ENCODE measurements at regions not wholly inside any gene's neighbourhood (a gene's known extent, or its start where the extent isn't known, plus 50 kb on each side); places are given as distances from the start of the nearest gene placed in this dataset.

- no peaks in the 10 kb centered on the region for H3K9me3 Mint-ChIP-seq (ENCODE audit: unreplicated experiment)
- no peaks in the 10 kb centered on the region for H3K36me3 Mint-ChIP-seq (ENCODE audit: low read depth, unreplicated experiment)
- peaks cover 63% of the 10 kb centered on the region for H3K4me1 Mint-ChIP-seq (ENCODE audit: unreplicated experiment)
- no peaks in the 10 kb centered on the region for H3K27me3 Mint-ChIP-seq (ENCODE audit: unreplicated experiment)
- H3K27ac Mint-ChIP-seq (ENCODE audit: unreplicated experiment): peak overlapping the region; percentile 81
- no peak overlapping the region for H3K4me3 Mint-ChIP-seq (ENCODE audit: unreplicated experiment)
- peak; percentile 22 for DNase-seq (ENCODE audit: low spot score)
- no peak for TF ChIP-seq CTCF (IDR thresholded peaks at IDR 0.05; ENCODE audit: unreplicated experiment)
These were observed 121.2 kb upstream of the TLL1 start for GRCh38 chr4:165751882-165752281.

GRCh38 chr4:165754664-165755063 lies 118.4 kb upstream of the TLL1 start:
- Mint-ChIP-seq H3K27me3 (ENCODE audit: unreplicated experiment) (no peaks in the 10 kb centered on the region), H3K36me3 (ENCODE audit: low read depth, unreplicated experiment) (no peaks in the 10 kb centered on the region), H3K4me3 (ENCODE audit: unreplicated experiment) (no peak overlapping the region), H3K27ac (ENCODE audit: unreplicated experiment) (no peak overlapping the region), H3K9me3 (ENCODE audit: unreplicated experiment) (no peaks in the 10 kb centered on the region), H3K4me1 (ENCODE audit: unreplicated experiment) (peaks cover 57% of the 10 kb centered on the region)
- TF ChIP-seq CTCF (IDR thresholded peaks at IDR 0.05; ENCODE audit: unreplicated experiment): no peak
- no peak for DNase-seq (ENCODE audit: low spot score)

- Mint-ChIP-seq H3K36me3 (ENCODE audit: low read depth, unreplicated experiment) (no peaks in the 10 kb centered on the region), H3K9me3 (ENCODE audit: unreplicated experiment) (no peaks in the 10 kb centered on the region), H3K4me1 (ENCODE audit: unreplicated experiment) (peaks cover 43% of the 10 kb centered on the region), H3K4me3 (ENCODE audit: unreplicated experiment) (no peak overlapping the region), H3K27me3 (ENCODE audit: unreplicated experiment) (no peaks in the 10 kb centered on the region), H3K27ac (ENCODE audit: unreplicated experiment) (no peak overlapping the region)
- TF ChIP-seq CTCF (IDR thresholded peaks at IDR 0.05; ENCODE audit: unreplicated experiment): no peak
- DNase-seq (ENCODE audit: low spot score): no peak
These were observed 116.2 kb upstream of the TLL1 start for GRCh38 chr4:165756836-165757235.

- H3K4me3 Mint-ChIP-seq (ENCODE audit: unreplicated experiment): no peak overlapping the region
- no peak for TF ChIP-seq CTCF (IDR thresholded peaks at IDR 0.05; ENCODE audit: unreplicated experiment)
- H3K27me3 Mint-ChIP-seq (ENCODE audit: unreplicated experiment): no peaks in the 10 kb centered on the region
- H3K4me1 Mint-ChIP-seq (ENCODE audit: unreplicated experiment): peaks cover 37% of the 10 kb centered on the region
- no peaks in the 10 kb centered on the region for H3K36me3 Mint-ChIP-seq (ENCODE audit: low read depth, unreplicated experiment)
- no peak for DNase-seq (ENCODE audit: low spot score)
- H3K27ac Mint-ChIP-seq (ENCODE audit: unreplicated experiment): no peak overlapping the region
- H3K9me3 Mint-ChIP-seq (ENCODE audit: unreplicated experiment): no peaks in the 10 kb centered on the region
These were observed 115.6 kb upstream of the TLL1 start for GRCh38 chr4:165757451-165757850.

- no peaks in the 10 kb centered on the region for H3K36me3 Mint-ChIP-seq (ENCODE audit: low read depth, unreplicated experiment)
- no peak overlapping the region for H3K4me3 Mint-ChIP-seq (ENCODE audit: unreplicated experiment)
- no peak for DNase-seq (ENCODE audit: low spot score)
- peaks cover 34% of the 10 kb centered on the region for H3K4me1 Mint-ChIP-seq (ENCODE audit: unreplicated experiment)
- TF ChIP-seq CTCF (IDR thresholded peaks at IDR 0.05; ENCODE audit: unreplicated experiment): no peak
- no peaks in the 10 kb centered on the region for H3K27me3 Mint-ChIP-seq (ENCODE audit: unreplicated experiment)
- no peaks in the 10 kb centered on the region for H3K9me3 Mint-ChIP-seq (ENCODE audit: unreplicated experiment)
- H3K27ac Mint-ChIP-seq (ENCODE audit: unreplicated experiment): no peak overlapping the region
These were observed 115.0 kb upstream of the TLL1 start for GRCh38 chr4:165758086-165758485.

All from endothelial cell (in vitro differentiated cells).